Mammary epithelial cell (primary cell): ENCODE measurements at regions not wholly inside any gene's neighbourhood (a gene's known extent, or its start where the extent isn't known, plus 50 kb on each side); places are given as distances from the start of the nearest gene placed in this dataset.
"Not testable (repeated sequence)": the region's sequence is repeated elsewhere in the genome, so short reads cannot be mapped to it uniquely, and the experiment has no call there.

ENCODE experiments used
- EZH2 ChIP-seq: IDR thresholded peaks from 2 replicates; pipeline ENCODE4 v1.6.1; 2012; ENCODE audit warnings: low read length, inconsistent platforms, borderline replicate concordance
- TF ChIP-seq, protein P1 (sequence below), 2 donors: IDR thresholded peaks in 1 of 2; conservative IDR thresholded peaks in 1 of 2; 2 replicates each; pipeline ENCODE4 v1.5.1; 2011 to 2012; ENCODE audit warnings: inconsistent platforms in 2 of 2, low read length in 2 of 2, mild to moderate bottlenecking in 2 of 2, control low read depth in 1 of 2, low read depth in 1 of 2; ENCODE audit not compliant: insufficient read depth in 1 of 2; ENCODE audit errors: extremely low read depth in 1 of 2

DNA sequence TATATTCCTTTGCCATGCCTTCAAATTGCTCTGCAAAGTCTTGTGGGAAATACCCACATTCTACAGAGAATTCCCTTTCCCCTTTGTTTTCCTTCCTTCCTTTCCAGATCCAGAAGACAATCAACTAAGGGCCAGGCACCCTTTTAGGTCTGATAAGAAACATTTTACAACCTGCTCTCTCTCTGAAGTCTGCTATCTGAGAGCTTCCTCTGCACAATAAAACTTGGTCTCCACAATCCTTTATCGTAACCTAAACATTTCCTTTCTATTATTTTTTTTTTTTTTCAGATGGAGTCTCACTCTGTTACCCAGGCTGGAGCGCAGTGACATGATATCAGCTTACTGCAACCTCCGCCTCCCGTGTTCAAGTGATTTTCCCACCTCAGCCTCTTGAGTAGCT is 893.3 kb upstream of the NXPH2 start:
- TF ChIP-seq, protein P1, sequence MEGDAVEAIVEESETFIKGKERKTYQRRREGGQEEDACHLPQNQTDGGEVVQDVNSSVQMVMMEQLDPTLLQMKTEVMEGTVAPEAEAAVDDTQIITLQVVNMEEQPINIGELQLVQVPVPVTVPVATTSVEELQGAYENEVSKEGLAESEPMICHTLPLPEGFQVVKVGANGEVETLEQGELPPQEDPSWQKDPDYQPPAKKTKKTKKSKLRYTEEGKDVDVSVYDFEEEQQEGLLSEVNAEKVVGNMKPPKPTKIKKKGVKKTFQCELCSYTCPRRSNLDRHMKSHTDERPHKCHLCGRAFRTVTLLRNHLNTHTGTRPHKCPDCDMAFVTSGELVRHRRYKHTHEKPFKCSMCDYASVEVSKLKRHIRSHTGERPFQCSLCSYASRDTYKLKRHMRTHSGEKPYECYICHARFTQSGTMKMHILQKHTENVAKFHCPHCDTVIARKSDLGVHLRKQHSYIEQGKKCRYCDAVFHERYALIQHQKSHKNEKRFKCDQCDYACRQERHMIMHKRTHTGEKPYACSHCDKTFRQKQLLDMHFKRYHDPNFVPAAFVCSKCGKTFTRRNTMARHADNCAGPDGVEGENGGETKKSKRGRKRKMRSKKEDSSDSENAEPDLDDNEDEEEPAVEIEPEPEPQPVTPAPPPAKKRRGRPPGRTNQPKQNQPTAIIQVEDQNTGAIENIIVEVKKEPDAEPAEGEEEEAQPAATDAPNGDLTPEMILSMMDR (conservative IDR thresholded peaks at IDR 0.05 in 1 of 2, IDR thresholded peaks at IDR 0.05 in 1 of 2; ENCODE audit: extremely low read depth in 1 of 2, insufficient read depth in 1 of 2, low read depth in 1 of 2, low read length in 2 of 2), result not testable (repeated sequence)
- TF ChIP-seq EZH2, result not testable (repeated sequence)
